K562 (cell line): ENCODE measurements at regions not wholly inside any gene's neighbourhood (a gene's known extent, or its start where the extent isn't known, plus 50 kb on each side); places are given as distances from the start of the nearest gene placed in this dataset.

Experiments used
- ATAC-seq: fragments of 200-7000 bp; cut with Tn5 transposase; 3 replicates; pipeline ENCODE4 v1.9.1; 2020; ENCODE audit warnings: moderate library complexity
- BruUV-seq: library from RNA; stranded (reverse); fragments of 400-500 nt; replicated peaks from 2 replicates; lab custom pipeline; 2021; lab: Mats Ljungman, UMichigan
- CTCF ChIA-PET: fragments of 300-600 bp; formaldehyde crosslinking; extraction: SDS; loops from one replicate; lab custom pipeline; 2021; ENCODE audit warnings: low intra/inter-chr PET ratio; lab: Yijun Ruan, JAX
- POLR2A ChIA-PET: fragments of 300-600, 350-650 bp; sonication (Branson Sonifier 250); formaldehyde crosslinking; extraction: SDS; loops from one replicate; lab custom pipeline; 2021; ENCODE audit warnings: antibody characterized with exemption, inconsistent platforms; lab: Yijun Ruan, JAX
- DNase-seq, 4 experiments: peaks; one replicate each; pipeline versions ENCODE4 v3.0.0 to v3.0.0-alpha.2; 2011 to 2018; ENCODE audit warnings: low spot score in 3 of 4, mixed read lengths in 3 of 4; ENCODE audit errors: extremely low read depth in 1 of 4
- FAIRE-seq: peaks from 2 replicates; lab custom pipeline; 2011; peaks lifted over from hg19 to GRCh38; lab: Jason Lieb, UNC
- H2AFZ ChIP-seq: 2 replicates; pipeline ENCODE4 v1.6.0; 2011; ENCODE audit warnings: low read depth, low read length, control low read depth, inconsistent platforms
- H3K27ac ChIP-seq: fragments of 200-600 bp; 3 replicates; pipeline ENCODE4 v1.8.0; 2011; ENCODE audit warnings: low read depth, mild to moderate bottlenecking, control low read depth, inconsistent platforms, low read length, moderate library complexity, mixed read lengths; ENCODE audit errors: extremely low read depth
- H3K27me3 ChIP-seq, 2 experiments: fragments of 300-600 bp in 1 of 2; 2 replicates in 1 of 2; 3 replicates in 1 of 2; pipeline versions ENCODE4 v1.6.0 to v1.8.0; 2011; ENCODE audit warnings: inconsistent platforms in 2 of 2, low read length in 2 of 2, mild to moderate bottlenecking in 1 of 2, mixed read lengths in 1 of 2, moderate library complexity in 1 of 2; ENCODE audit not compliant: control insufficient read depth in 2 of 2, insufficient read depth in 2 of 2
- H3K36me3 ChIP-seq: fragments of 300-600 bp; 3 replicates; pipeline ENCODE4 v1.8.0; 2011; ENCODE audit warnings: mild to moderate bottlenecking, low read length, inconsistent platforms; ENCODE audit not compliant: control insufficient read depth, insufficient read depth
- H3K4me1 ChIP-seq, 2 experiments: fragments of 200-600 bp in 1 of 2; replicated peaks in 1 of 2; 2 replicates in 1 of 2; 3 replicates in 1 of 2; pipeline versions ENCODE4 v1.5.1 to v1.8.0; 2011; ENCODE audit warnings: inconsistent platforms in 2 of 2, low read length in 2 of 2, mild to moderate bottlenecking in 1 of 2, mixed read lengths in 1 of 2, moderate library complexity in 1 of 2; ENCODE audit not compliant: control insufficient read depth in 2 of 2, insufficient read depth in 2 of 2
- H3K4me2 ChIP-seq: 2 replicates; pipeline ENCODE4 v1.6.1; 2011; ENCODE audit warnings: low read length, control low read depth, inconsistent platforms, mixed read lengths; ENCODE audit not compliant: insufficient read depth
- H3K4me3 ChIP-seq: fragments of 200-600 bp; sonication (generic), shearing (Covaris generic); 2 replicates; pipeline ENCODE4 v1.5.1; 2016; ENCODE audit warnings: control low read depth, inconsistent platforms
- H3K79me2 ChIP-seq: fragments of 200-600 bp; 3 replicates; pipeline ENCODE4 v1.8.0; 2011; ENCODE audit warnings: low read length, inconsistent platforms; ENCODE audit not compliant: control insufficient read depth, insufficient read depth
- H3K9ac ChIP-seq, 2 experiments: 2 replicates each; pipeline versions ENCODE4 v1.6.0 to v1.6.1; 2011; ENCODE audit warnings: low read depth in 2 of 2, low read length in 2 of 2, control low read depth in 1 of 2, inconsistent platforms in 1 of 2, mild to moderate bottlenecking in 1 of 2, mixed read lengths in 1 of 2; ENCODE audit not compliant: insufficient read depth in 1 of 2
- H3K9me1 ChIP-seq: one replicate; pipeline ENCODE4 v1.6.0; 2011; ENCODE audit warnings: inconsistent platforms, mild to moderate bottlenecking, low read length, moderate library complexity; ENCODE audit not compliant: control insufficient read depth, insufficient read depth
- H3K9me3 ChIP-seq: replicated peaks from 2 replicates; pipeline ENCODE4 v1.5.1; 2011; ENCODE audit warnings: low read depth, low read length, inconsistent platforms; ENCODE audit not compliant: control insufficient read depth, insufficient read depth
- H4K20me1 ChIP-seq: replicated peaks from 2 replicates; pipeline ENCODE4 v1.6.1; 2011; ENCODE audit warnings: low read length, inconsistent platforms, mixed read lengths; ENCODE audit not compliant: control insufficient read depth, insufficient read depth
- DACH1 ChIP-seq: fragments of 450-650 bp; IDR thresholded peaks from 2 replicates; pipeline ENCODE4 v1.6.1; 2018; ENCODE audit not compliant: partially characterized antibody
- SP1 ChIP-seq: sonication (generic); formaldehyde crosslinking; IDR thresholded peaks from 2 replicates; pipeline ENCODE4 v1.8.1; 2022; ENCODE audit warnings: mild to moderate bottlenecking, missing genetic modification reagents
- TEAD4 ChIP-seq, 2 experiments: sonication (generic) in 1 of 2; formaldehyde crosslinking in 1 of 2; IDR thresholded peaks; 2 replicates each; pipeline versions ENCODE4 v1.6.1 to v1.8.0; 2012 to 2022; ENCODE audit warnings: borderline replicate concordance in 1 of 2, inconsistent platforms in 1 of 2, low read length in 1 of 2, mild to moderate bottlenecking in 1 of 2, missing genetic modification reagents in 1 of 2
- ZFPM2 ChIP-seq: fragments of 250-450 bp; sonication (Bioruptor Pico); IDR thresholded peaks from 2 replicates; pipeline ENCODE4 v1.5.1; 2022; ENCODE audit warnings: mild to moderate bottlenecking
- WGBS: fragments of 100-300 bp; shearing (Covaris generic); methylation state at CpG from one replicate; pipeline ENCODE4 v1.1.6; 2016; ENCODE audit warnings: low coverage, mixed read lengths; ENCODE audit not compliant: insufficient coverage; ENCODE audit errors: missing lambda C conversion rate; 5-methylcytosine and 5-hydroxymethylcytosine counted together
- in situ Hi-C: fragments of 300-500 bp; cut with MboI; formaldehyde crosslinking; loops from 4 replicates; pipeline ENCODE4 v1.15.0; 2018; ENCODE audit warnings: inconsistent platforms, mixed read lengths
- intact Hi-C: fragments of 100-400 bp; cut with micrococcal nuclease; formaldehyde crosslinking; loops from 2 replicates; pipeline ENCODE4 v1.14.2; 2022
- TF ChIP-seq, protein P1 (sequence below), 2 experiments: fragments of 450-650 bp in 1 of 2; IDR thresholded peaks; 2 replicates each; pipeline ENCODE4 v1.6.1; 2011 to 2017; ENCODE audit warnings: low read depth in 2 of 2, antibody characterized with exemption in 1 of 2, borderline replicate concordance in 1 of 2, low read length in 1 of 2, mild to moderate bottlenecking in 1 of 2, mixed read lengths in 1 of 2; ENCODE audit not compliant: control insufficient read depth in 1 of 2

DNA sequence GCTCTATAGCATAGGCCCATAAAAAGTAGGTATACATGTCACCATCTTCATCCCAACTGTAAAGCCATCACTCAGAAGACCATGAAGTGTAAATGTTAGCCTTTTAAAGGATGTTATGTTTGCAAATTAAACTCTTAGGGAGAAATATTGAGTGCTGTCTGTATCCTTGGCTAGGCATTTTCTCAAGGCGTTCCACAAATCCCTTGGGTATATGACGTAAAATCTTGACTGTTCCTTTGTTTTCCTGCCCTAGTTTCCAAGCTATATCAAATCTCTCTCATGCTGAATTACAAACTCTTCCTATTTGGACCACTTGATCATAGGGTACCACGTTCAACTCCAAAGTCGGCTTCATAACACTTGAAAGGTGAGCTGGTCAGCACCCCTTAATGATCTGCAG, 486.2 kb downstream of the HDGFL1 start:
- H3K4me1 ChIP-seq = no peaks in the 10 kb centered on the region
- FAIRE-seq = no peak

More for the DNA sequence above, 486.2 kb downstream of the HDGFL1 start:
- Histone ChIP-seq H3K4me2 (no peak overlapping the region), H3K4me3 (no peak overlapping the region), H3K27ac (no peak overlapping the region), H3K9ac (no peak overlapping the region), H3K27me3 (no peaks in the 10 kb centered on the region), H3K36me3 (no peaks in the 10 kb centered on the region), H3K9me1 (no peaks in the 10 kb centered on the region), H4K20me1 (no peaks in the 10 kb centered on the region), H3K9me3 (no peaks in the 10 kb centered on the region; the same call in 1 of the 2 replicates), H2AFZ (no peak overlapping the region), H3K79me2 (no peaks in the 10 kb centered on the region)
- DNase-seq (no peak), ATAC-seq (no peak)
- no peak for TF ChIP-seq TEAD4 (IDR thresholded peaks at IDR 0.05; ENCODE audit: low read length)
- no peak for TF ChIP-seq TEAD4 (CRISPR knock-in tag; IDR thresholded peaks at IDR 0.05; ENCODE audit: borderline replicate concordance)
- TF ChIP-seq, protein P1, sequence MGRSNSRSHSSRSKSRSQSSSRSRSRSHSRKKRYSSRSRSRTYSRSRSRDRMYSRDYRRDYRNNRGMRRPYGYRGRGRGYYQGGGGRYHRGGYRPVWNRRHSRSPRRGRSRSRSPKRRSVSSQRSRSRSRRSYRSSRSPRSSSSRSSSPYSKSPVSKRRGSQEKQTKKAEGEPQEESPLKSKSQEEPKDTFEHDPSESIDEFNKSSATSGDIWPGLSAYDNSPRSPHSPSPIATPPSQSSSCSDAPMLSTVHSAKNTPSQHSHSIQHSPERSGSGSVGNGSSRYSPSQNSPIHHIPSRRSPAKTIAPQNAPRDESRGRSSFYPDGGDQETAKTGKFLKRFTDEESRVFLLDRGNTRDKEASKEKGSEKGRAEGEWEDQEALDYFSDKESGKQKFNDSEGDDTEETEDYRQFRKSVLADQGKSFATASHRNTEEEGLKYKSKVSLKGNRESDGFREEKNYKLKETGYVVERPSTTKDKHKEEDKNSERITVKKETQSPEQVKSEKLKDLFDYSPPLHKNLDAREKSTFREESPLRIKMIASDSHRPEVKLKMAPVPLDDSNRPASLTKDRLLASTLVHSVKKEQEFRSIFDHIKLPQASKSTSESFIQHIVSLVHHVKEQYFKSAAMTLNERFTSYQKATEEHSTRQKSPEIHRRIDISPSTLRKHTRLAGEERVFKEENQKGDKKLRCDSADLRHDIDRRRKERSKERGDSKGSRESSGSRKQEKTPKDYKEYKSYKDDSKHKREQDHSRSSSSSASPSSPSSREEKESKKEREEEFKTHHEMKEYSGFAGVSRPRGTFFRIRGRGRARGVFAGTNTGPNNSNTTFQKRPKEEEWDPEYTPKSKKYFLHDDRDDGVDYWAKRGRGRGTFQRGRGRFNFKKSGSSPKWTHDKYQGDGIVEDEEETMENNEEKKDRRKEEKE (IDR thresholded peaks at IDR 0.05; ENCODE audit: borderline replicate concordance in 1 of 2, control insufficient read depth in 1 of 2, low read depth in 2 of 2, low read length in 1 of 2) = no peak
- no peak for TF ChIP-seq SP1 (CRISPR knock-in tag)
- TF ChIP-seq ZFPM2 = no peak
- no peak for TF ChIP-seq DACH1
- ChIA-PET CTCF (no interaction called here), POLR2A (no interaction called here)
- intact Hi-C loops (no loop called here), in situ Hi-C loops (no loop called here)
- WGBS = 0% methylated on average over 4 of the region's 4 CpGs
- no TSS peak for BruUV-seq
